ENCODE measurements at regions not wholly inside any gene's neighbourhood (a gene's known extent, or its start where the extent isn't known, plus 50 kb on each side); places are given as distances from the start of the nearest gene placed in this dataset.

DNA sequence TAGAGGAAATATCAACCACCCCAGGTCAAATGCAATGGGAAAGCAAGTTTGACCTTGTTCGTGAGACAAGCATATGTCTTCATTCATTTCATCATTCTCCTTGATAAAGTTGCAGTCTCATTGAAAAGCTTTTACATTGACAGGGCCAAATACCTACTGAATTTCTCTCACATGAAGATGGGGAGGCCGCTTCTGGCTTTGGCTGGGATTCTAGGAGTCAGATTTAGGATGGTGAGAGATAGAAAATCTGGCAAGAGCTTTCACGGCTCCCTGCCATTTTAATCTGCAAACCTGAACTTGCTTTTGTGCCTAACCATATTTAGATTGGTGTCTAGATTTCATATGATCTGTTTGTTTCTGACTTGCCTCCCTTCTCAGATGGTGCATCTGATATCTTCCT lies 88.0 kb downstream of the TMEM100 start:
- no peak for DNase-seq (ENCODE audit: low read depth in 2 of 2)

- DNase-seq (ENCODE audit: low read depth in 2 of 2) = no peak
These were observed 89.8 kb downstream of the TMEM100 start for GRCh38 chr17:55632893-55633292.

- DNase-seq (ENCODE audit: low read depth in 2 of 2) = no peak
These were observed 90.4 kb downstream of the TMEM100 start for GRCh38 chr17:55632236-55632635.

DNA sequence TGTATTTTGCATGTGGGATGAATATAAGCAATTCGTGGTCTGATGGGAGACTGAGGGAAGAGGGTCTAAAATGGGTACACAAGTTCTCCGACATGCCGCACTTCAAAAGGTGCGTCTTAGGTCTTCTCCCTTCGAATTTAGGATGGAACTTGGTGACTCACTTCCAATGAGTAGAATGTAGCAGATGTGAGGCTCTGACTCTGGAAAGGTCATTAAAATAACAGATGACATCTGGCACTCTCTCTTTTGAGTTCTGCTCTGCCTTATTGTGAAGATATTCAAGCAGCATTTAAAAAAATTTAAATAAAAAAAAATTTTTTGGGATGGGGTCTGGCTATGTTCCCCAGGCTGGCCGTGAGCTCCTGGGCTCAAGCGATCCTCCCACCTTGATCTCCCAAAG lies 92.7 kb downstream of the TMEM100 start:
- no peak for DNase-seq (ENCODE audit: low read depth in 2 of 2)

GRCh38 chr17:55625521-55625920 lies 97.1 kb downstream of the TMEM100 start:
- DNase-seq (ENCODE audit: low read depth in 2 of 2) = no peak

GRCh38 chr17:55624772-55625433 lies 97.8 kb downstream of the TMEM100 start:
- no peak for DNase-seq (ENCODE audit: low read depth in 2 of 2)

DNA sequence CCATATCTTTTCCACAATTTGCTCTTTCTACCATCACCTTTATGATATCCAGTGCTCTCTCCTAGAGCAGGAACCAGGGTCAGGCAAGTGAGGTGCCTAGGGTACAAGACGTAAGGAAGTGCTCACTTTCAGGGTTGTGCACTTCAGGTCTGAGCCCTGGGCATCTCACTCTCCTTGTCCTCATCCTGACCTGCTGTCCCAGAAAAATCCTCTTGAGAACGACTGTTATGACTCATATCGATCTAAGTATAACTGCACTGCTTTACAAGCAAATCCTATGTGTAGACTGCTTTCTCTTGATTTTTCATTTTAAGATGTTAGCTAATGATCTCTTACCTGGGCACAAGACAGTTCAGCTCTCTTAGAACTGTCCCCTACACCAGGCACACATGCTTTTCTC lies 100.1 kb downstream of the TMEM100 start:
- no peak for DNase-seq (ENCODE audit: low read depth in 2 of 2)

DNA sequence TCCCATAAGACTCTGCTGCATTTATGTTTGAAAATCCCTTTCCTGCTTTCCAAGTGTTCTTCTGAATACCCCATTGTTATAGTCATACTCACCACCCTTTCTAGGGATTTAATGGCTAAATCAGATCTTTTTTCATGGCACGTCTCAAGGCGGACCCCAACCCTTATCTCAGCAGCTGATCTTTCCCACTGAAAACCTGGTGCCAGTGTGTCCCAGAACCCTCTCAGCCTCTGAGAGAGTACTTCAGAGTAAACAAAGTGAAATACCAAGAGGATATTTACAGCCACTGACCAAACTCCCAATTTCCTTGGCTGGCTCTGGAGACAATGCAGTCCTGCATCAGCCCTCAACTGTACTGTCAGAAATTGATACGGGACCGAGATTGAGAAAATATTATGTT lies 101.7 kb downstream of the TMEM100 start:
- no peak for DNase-seq (ENCODE audit: low read depth in 2 of 2)

GRCh38 chr17:55620023-55620422 lies 102.6 kb downstream of the TMEM100 start:
- no peak for DNase-seq (ENCODE audit: low read depth in 2 of 2)

GRCh38 chr17:55617441-55617840 lies 105.2 kb downstream of the TMEM100 start:
- no peak for DNase-seq (ENCODE audit: low read depth in 2 of 2)

- no peak for DNase-seq (ENCODE audit: low read depth in 2 of 2)
These were observed 102.8 kb upstream of the SMIM36 start for GRCh38 chr17:55614061-55614460.

DNA sequence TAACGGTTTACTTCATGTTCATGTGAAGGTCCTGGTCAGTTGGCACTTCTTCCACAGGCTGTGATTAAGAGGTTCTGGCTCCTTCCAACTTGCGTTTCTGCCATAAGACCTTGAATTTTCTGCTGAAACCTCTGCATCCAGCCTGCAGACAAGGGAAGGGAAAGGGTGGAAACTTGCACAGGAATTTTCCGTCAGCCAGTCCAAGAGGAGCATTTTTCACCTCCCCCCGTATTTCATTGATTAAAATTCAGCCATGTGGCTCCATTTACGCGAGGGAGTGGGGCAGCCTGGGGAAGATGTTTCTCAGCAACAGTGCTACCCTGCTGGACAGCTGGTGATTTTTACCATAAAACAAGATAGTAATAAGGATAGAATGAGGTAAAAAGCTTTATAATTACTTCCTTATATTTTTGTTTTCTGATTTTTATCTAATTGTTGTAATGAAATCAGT lies 101.5 kb upstream of the SMIM36 start:
- DNase-seq (ENCODE audit: low read depth in 2 of 2) = no peak

DNA sequence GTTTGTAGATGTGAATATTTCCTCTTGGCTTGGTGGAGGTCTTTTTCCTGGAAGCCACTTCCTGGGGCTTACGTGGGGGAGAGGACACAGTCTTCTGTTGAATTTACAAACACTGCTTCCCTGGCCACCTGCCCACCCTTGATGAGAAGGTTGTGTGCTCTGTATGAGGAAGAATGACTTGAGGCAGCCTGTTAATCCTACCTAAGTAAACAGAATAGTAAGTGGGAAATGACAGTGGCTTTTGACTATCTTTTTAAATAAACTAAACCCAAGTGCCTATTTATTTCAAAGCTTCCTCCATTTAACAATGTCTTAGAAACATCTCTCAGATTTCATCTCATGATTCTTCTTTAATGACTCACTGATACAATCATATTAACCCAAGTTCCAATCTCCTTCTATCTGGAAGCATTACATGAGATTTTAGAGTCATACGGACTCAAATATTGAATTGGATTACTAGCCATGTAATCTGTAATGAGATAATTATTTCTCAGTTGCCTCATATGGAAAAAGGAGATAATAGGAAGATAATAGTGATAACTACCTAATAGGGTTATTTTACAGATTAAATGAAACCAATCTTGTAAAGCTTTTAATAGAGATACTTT lies 96.6 kb upstream of the SMIM36 start:
- DNase-seq (ENCODE audit: low read depth in 2 of 2) = no peak

DNA sequence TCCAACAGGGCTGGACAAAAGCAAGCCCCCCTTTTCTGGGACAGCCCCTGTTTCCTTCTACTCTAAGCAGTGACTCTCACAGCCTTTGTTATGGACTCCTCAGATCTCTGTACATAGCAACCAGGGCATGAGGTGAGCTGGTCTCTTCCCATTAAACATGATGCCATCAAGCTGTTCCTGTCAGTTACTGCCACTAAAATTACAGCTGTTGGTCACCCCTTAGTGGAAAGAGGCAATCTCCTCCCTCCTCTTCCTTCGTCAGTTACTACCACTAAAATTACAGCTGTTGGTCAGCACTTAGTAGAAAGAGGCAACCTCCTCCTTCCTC lies 95.2 kb upstream of the SMIM36 start:
- no peak for DNase-seq (ENCODE audit: low read depth in 2 of 2)

- no peak for DNase-seq (ENCODE audit: low read depth in 2 of 2)
These were observed 94.6 kb upstream of the SMIM36 start for GRCh38 chr17:55605705-55606487.

- DNase-seq (ENCODE audit: low read depth in 2 of 2) = no peak
These were observed 90.7 kb upstream of the SMIM36 start for GRCh38 chr17:55601874-55602364.

GRCh38 chr17:55598495-55598894 lies 87.2 kb upstream of the SMIM36 start:
- DNase-seq (ENCODE audit: low read depth in 2 of 2) = no peak

DNA sequence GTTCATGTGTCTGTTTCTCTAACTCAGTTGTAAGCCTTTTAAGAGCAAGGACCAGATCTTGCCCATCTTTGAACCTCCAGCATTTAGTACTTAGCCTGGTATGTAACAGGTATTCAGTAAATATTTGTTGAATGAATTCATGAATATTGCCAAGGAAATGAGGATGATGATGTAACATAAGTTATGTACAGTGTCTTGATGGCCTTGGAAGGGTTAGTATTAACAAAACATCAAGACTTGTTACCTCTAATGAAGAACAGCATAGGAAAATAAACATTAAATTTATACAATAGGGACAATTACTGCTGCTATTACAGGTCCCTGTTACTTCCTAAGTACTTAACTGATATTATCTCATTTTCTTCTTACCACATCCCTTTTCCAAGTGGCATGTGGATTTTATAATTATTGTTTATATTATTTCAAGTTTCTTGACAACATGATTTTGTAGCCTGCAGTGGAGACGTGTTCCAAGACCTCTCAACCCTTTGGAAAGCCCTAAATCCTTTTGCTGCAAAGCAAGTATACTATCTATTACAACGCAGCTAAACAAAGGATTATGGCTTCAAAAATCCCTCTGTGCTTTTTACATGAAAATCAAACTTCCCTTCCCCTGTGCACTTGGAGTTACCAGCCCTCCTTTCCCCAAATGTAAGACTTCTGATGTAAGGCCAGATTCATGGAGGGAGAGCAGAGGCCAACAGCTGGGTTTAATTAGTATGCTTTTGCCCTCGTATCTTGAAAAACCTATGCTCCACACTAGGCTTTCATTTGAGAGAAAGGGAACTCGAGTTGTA lies 77.4 kb upstream of the SMIM36 start:
- DNase-seq (ENCODE audit: low read depth in 2 of 2) = peak in 1 of 2 experiments; percentile 51

GRCh38 chr17:55587608-55588139 lies 76.4 kb upstream of the SMIM36 start:
- no peak for DNase-seq (ENCODE audit: low read depth in 2 of 2)

- DNase-seq (ENCODE audit: low read depth in 2 of 2) = no peak
These were observed 74.4 kb upstream of the SMIM36 start for GRCh38 chr17:55585629-55586028.

DNA sequence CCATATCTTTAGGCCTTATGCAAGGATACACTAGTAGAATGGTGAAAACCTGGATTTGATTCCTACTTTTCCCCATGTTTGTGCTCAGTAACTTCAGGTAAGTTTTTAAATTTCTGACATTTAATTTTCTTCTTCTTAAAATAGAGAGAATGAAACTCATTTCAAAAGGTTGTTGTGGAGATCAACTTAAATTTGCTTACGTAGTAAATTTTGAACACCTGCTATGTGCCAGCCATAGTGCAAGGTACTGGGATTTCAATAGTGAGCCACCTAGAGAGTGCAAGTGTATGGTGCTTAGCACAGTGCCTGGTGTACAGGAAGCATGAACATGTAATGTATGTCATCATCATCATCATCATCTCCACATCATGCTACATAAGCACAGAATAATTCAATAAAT lies 73.6 kb upstream of the SMIM36 start:
- DNase-seq (ENCODE audit: low read depth in 2 of 2) = no peak

Measured in fibroblast of skin of left quadriceps (primary cell).